ENCODE measurements at regions not wholly inside any gene's neighbourhood (a gene's known extent, or its start where the extent isn't known, plus 50 kb on each side); places are given as distances from the start of the nearest gene placed in this dataset.
"Not testable (repeated sequence)": the region's sequence is repeated elsewhere in the genome, so short reads cannot be mapped to it uniquely, and the experiment has no call there.

- TF ChIP-seq CTCF, POLR2A (IDR thresholded peaks at IDR 0.05): not testable (repeated sequence)
Measured at GRCh38 chr4:133534224-133534623, 385.1 kb downstream of the PCDH10 start.
